ENCODE measurements at regions not wholly inside any gene's neighbourhood (a gene's known extent, or its start where the extent isn't known, plus 50 kb on each side); places are given as distances from the start of the nearest gene placed in this dataset.

GRCh38 chr5:112112346-112112745 lies 306.7 kb downstream of the EPB41L4A start:
- TF ChIP-seq POLR2A (IDR thresholded peaks at IDR 0.05; ENCODE audit: low read depth, low read length) (no peak), CEBPB (IDR thresholded peaks at IDR 0.05; ENCODE audit: low read depth, low read length) (no peak), CTCF (conservative IDR thresholded peaks at IDR 0.05; ENCODE audit: low read depth, low read length) (no peak), RCOR1 (IDR thresholded peaks at IDR 0.05; ENCODE audit: insufficient replicate concordance, low read length) (no peak), RFX5 (IDR thresholded peaks at IDR 0.05; ENCODE audit: low read depth, low read length) (no peak), SMC3 (IDR thresholded peaks at IDR 0.05; ENCODE audit: low read depth, low read length) (no peak), NFE2L2 (IDR thresholded peaks at IDR 0.05; ENCODE audit: low read depth, low read length) (no peak), FOS (IDR thresholded peaks at IDR 0.05; ENCODE audit: low read depth, low read length) (no peak), MAFK (IDR thresholded peaks at IDR 0.05; ENCODE audit: low read depth, low read length) (no peak), CHD1 (IDR thresholded peaks at IDR 0.05; ENCODE audit: low read depth, low read length) (no peak), MAZ (IDR thresholded peaks at IDR 0.05; ENCODE audit: borderline replicate concordance, low read depth, low read length) (no peak), RAD21 (IDR thresholded peaks at IDR 0.05; ENCODE audit: low read length) (no peak), ELK1 (IDR thresholded peaks at IDR 0.05; ENCODE audit: borderline replicate concordance, low read depth, low read length) (no peak)
- TF ChIP-seq, protein P1, sequence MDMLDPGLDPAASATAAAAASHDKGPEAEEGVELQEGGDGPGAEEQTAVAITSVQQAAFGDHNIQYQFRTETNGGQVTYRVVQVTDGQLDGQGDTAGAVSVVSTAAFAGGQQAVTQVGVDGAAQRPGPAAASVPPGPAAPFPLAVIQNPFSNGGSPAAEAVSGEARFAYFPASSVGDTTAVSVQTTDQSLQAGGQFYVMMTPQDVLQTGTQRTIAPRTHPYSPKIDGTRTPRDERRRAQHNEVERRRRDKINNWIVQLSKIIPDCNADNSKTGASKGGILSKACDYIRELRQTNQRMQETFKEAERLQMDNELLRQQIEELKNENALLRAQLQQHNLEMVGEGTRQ (IDR thresholded peaks at IDR 0.05; ENCODE audit: low read depth, low read length), result no peak
